D721Med (cell line): ENCODE measurements at regions not wholly inside any gene's neighbourhood (a gene's known extent, or its start where the extent isn't known, plus 50 kb on each side); places are given as distances from the start of the nearest gene placed in this dataset.

ENCODE experiments used
- DNase-seq: peaks from one replicate; pipeline ENCODE4 v3.0.0; 2011; ENCODE audit warnings: low spot score; ENCODE audit not compliant: insufficient read length
- FAIRE-seq: peaks from 2 replicates; lab custom pipeline; 2011; peaks lifted over from hg19 to GRCh38; lab: Jason Lieb, UNC
- TF ChIP-seq, protein P1 (sequence below): IDR thresholded peaks from 2 replicates; pipeline ENCODE4 v1.5.1; 2012; ENCODE audit warnings: mild to moderate bottlenecking, control low read depth; ENCODE audit not compliant: insufficient read depth; ENCODE audit errors: missing control alignments

DNA sequence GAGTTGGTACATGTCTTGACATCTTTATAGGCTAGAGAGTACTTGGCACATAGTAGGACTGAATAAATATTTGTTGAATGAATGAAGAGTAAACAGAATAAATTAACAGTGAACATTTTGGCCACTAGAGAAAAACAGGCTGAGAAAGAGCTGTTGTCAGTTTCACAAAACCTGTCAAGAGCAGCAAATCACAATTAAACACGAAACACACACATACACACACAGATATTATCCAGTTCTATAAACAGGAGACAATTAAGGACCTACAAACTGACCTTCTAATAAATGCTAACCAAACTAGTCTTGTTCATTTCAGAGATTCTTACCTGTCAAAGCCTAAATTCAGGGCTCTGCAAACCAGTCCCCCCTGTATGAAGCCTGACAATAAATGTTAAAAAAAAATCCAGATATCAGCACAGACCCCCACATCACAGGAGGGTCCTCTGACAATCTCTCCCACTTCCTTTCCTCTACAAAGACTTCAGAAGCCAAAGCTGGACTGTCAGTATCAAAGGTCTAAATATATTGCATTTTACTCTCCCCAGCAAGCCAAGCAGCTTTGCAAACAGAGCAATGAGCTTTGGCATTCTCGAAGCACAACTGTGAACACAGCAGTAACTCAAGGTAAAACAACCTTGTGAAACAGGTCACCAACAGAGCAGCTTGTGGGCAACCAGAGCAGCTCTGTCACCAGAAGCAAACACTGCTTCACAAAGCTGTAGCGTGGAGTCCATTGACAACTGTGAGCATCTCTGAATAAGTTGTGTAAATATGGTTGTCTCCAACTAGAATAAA lies 229.9 kb downstream of the TBXT start:
- FAIRE-seq (no peak), DNase-seq (no peak)
- TF ChIP-seq, protein P1, sequence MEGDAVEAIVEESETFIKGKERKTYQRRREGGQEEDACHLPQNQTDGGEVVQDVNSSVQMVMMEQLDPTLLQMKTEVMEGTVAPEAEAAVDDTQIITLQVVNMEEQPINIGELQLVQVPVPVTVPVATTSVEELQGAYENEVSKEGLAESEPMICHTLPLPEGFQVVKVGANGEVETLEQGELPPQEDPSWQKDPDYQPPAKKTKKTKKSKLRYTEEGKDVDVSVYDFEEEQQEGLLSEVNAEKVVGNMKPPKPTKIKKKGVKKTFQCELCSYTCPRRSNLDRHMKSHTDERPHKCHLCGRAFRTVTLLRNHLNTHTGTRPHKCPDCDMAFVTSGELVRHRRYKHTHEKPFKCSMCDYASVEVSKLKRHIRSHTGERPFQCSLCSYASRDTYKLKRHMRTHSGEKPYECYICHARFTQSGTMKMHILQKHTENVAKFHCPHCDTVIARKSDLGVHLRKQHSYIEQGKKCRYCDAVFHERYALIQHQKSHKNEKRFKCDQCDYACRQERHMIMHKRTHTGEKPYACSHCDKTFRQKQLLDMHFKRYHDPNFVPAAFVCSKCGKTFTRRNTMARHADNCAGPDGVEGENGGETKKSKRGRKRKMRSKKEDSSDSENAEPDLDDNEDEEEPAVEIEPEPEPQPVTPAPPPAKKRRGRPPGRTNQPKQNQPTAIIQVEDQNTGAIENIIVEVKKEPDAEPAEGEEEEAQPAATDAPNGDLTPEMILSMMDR: no peak

DNA sequence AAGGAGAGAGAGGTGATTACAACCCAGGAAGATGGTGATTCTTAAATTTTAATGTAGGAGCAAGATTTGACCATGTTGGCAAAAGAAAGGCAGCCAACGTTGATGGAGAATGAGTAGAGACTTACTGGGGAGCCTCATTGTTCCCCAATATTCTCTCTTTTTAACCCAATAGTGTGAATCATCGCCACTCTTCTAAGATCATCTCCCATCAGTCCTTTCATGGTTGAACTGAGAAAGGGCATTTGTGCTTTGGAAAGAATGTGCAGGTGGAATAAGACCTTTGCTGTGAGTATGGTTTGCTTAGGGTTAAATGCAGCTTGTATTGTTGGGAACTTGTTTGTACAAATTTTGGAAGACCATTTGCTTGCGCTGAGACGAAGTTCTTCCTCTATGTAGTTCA lies 231.0 kb downstream of the TBXT start:
- FAIRE-seq (no peak), DNase-seq (no peak)
- TF ChIP-seq, protein P1: no peak

DNA sequence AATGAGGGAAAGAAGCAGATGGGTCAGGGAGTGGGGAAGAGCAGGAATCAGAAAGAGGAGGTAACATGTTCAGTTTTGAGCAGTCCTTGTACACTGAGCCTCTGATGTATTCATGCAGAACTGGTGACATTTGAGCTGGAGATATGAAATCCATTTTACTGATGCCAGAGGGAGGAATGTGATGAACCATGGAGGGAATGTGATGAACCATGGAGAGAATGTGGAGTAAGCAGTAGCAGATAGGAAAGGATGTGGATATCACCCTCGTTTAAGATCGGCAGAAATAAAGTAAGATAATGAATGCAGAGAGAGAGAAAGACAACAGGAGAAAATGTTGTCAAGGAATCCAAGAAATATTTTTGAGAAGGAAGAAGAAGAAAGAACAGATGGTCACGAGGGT lies 231.6 kb downstream of the TBXT start:
- TF ChIP-seq, protein P1: no peak
- DNase-seq (no peak), FAIRE-seq (no peak)

DNA sequence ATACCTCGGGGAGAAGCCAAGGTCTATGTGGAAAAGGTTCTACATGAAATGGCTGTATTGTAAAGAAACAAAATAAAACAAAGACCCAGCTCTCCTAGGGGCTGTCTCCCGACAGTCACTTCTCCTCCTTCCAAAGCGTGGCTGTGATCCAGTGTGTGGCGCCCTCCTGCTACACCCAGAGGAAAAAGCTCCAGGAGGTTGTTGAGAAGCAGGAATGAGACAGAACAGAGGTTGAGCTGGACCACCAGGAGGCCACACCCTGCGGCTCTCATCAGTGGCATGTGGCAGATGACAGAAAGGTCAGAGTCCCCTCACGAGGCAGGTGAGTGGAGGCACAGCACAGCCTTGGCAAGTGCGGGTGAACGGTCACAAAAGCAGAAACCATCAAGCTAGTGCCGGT lies 236.0 kb downstream of the TBXT start:
- no peak for DNase-seq
- FAIRE-seq: no peak
- TF ChIP-seq, protein P1: no peak

DNA sequence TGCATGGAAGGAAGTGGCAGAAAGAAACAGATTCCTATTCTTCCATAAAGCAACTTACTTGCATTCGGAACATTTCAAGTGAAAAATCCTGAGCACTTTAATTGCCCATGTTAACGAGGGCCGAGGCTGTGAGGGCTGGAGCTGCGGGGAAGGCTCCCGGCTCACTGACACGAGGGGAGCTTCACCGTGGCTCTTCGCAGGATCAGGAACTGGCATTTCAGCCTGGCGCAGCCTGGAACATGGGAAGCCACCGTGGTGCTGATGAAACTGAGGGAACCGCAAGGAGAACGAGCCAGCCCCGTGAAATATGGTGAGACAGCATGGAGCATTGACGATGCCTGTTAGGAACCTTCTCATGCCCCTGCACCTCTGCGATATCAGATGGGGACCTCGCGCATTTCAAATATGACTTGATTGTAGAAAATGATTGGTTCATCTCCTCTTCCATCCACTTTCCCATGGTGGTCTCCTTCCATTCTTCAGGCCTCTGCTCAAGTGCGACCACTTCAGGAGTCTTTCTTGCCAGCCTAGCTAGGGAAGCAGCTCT lies 236.9 kb downstream of the TBXT start:
- no peak for DNase-seq
- TF ChIP-seq, protein P1: no peak
- no peak for FAIRE-seq

DNA sequence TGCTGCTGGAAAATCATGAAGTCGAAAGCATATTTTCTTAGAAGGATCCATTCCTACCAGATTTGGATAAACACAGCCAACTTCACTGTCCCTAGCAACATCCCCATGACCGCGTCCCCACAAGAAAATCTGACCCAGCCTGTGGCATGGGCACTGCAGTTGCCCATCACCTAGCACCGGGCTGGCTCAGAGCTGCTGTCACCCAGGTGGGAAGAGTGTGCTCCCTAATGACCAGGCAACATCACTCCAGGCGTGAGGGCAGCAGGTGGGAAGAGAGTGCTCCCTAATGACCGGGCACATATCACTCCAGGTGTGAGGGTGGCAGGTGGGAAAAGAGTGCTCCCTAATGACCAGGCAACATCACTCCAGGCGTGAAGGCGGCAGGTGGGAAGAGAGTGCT lies 238.0 kb downstream of the TBXT start:
- DNase-seq (no peak), FAIRE-seq (no peak)
- TF ChIP-seq, protein P1: no peak

DNA sequence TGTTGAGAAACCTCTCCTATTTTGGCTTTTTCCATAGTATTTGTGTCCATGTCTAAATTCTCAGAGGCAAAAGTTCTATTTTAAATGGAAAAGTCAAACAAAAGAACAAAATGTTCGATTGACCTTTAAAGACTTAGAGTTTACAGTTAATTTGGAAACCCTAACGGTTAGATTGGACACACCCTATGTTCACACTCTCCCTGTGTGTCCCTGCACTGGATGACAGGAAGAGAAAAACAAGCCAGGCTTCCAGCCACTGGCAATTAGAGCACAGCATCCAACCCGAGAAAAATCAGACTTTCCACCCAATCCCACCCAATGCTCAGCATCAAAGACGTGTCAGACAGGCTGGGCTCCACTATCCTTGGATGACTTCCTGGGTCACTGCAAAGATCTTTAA lies 241.3 kb downstream of the TBXT start:
- FAIRE-seq (no peak), DNase-seq (no peak)
- TF ChIP-seq, protein P1: no peak
